ENCODE measurements at regions not wholly inside any gene's neighbourhood (a gene's known extent, or its start where the extent isn't known, plus 50 kb on each side); places are given as distances from the start of the nearest gene placed in this dataset.

GRCh38 chr11:81010631-81011030 is 1569.8 kb upstream of the TENM4 start:
- no peaks in the 10 kb centered on the region for H3K36me3 Mint-ChIP-seq
- Histone ChIP-seq H3K36me3 (ENCODE audit: insufficient read depth, low read length) (no peaks in the 10 kb centered on the region), H3K9me3 (ENCODE audit: control insufficient read depth in 1 of 2, low read length in 2 of 2) (no peaks in the 10 kb centered on the region), H3K27ac (ENCODE audit: low read depth, low read length) (no peak overlapping the region), H3K4me1 (ENCODE audit: insufficient read depth, low read length) (no peaks in the 10 kb centered on the region), H3K4me3 (ENCODE audit: low read length in 2 of 2) (no peak overlapping the region), H3K27me3 (ENCODE audit: insufficient read depth, low read length) (no peaks in the 10 kb centered on the region)
- intact Hi-C loops (cut with micrococcal nuclease): no loop called here
- peaks cover 2 to 15% (median 4%) of the 10 kb centered on the region in 8 donors for H3K9me3 Mint-ChIP-seq
- H3K4me1 Mint-ChIP-seq: no peaks in the 10 kb centered on the region
- no peaks in the 10 kb centered on the region for H3K27me3 Mint-ChIP-seq
- H3K27ac Mint-ChIP-seq: no peak overlapping the region
- ChIA-PET CTCF (ENCODE audit: partially characterized antibody) (no interaction called here), POLR2A (ENCODE audit: partially characterized antibody) (no interaction called here)
- DNase-seq: no peak
- H3K4me3 Mint-ChIP-seq: no peak overlapping the region

GRCh38 chr11:81007046-81007445 is 1566.2 kb upstream of the TENM4 start:
- no peak for DNase-seq
- intact Hi-C loops (cut with micrococcal nuclease): no loop called here
- Mint-ChIP-seq H3K27me3 (no peaks in the 10 kb centered on the region), H3K9me3 (peaks cover 0 to 12% (median 6%) of the 10 kb centered on the region in 8 donors), H3K4me3 (no peak overlapping the region), H3K27ac (no peak overlapping the region), H3K36me3 (no peaks in the 10 kb centered on the region), H3K4me1 (no peaks in the 10 kb centered on the region)
- POLR2A ChIA-PET (ENCODE audit: partially characterized antibody): no interaction called here
- H3K27me3 ChIP-seq (ENCODE audit: insufficient read depth, low read length): no peaks in the 10 kb centered on the region
- no peak overlapping the region for H3K4me3 ChIP-seq (ENCODE audit: low read length in 2 of 2)
- no peaks in the 10 kb centered on the region for H3K9me3 ChIP-seq (ENCODE audit: control insufficient read depth in 1 of 2, low read length in 2 of 2)
- no peaks in the 10 kb centered on the region for H3K4me1 ChIP-seq (ENCODE audit: insufficient read depth, low read length)
- no peaks in the 10 kb centered on the region for H3K36me3 ChIP-seq (ENCODE audit: insufficient read depth, low read length)
- no peak overlapping the region for H3K27ac ChIP-seq (ENCODE audit: low read depth, low read length)
- CTCF ChIA-PET (ENCODE audit: partially characterized antibody): no interaction called here

- Mint-ChIP-seq H3K4me1 (no peaks in the 10 kb centered on the region), H3K36me3 (no peaks in the 10 kb centered on the region), H3K4me3 (no peak overlapping the region), H3K9me3 (peaks cover 0 to 11% (median 5%) of the 10 kb centered on the region in 8 donors), H3K27ac (no peak overlapping the region), H3K27me3 (no peaks in the 10 kb centered on the region)
- POLR2A ChIA-PET (ENCODE audit: partially characterized antibody): no interaction called here
- H3K9me3 ChIP-seq (ENCODE audit: control insufficient read depth in 1 of 2, low read length in 2 of 2): no peaks in the 10 kb centered on the region
- H3K27ac ChIP-seq (ENCODE audit: low read depth, low read length): no peak overlapping the region
- intact Hi-C loops (cut with micrococcal nuclease): no loop called here
- no peak overlapping the region for H3K4me3 ChIP-seq (ENCODE audit: low read length in 2 of 2)
- no peaks in the 10 kb centered on the region for H3K4me1 ChIP-seq (ENCODE audit: insufficient read depth, low read length)
- H3K27me3 ChIP-seq (ENCODE audit: insufficient read depth, low read length): no peaks in the 10 kb centered on the region
- no peak for DNase-seq
- H3K36me3 ChIP-seq (ENCODE audit: insufficient read depth, low read length): no peaks in the 10 kb centered on the region
- CTCF ChIA-PET (ENCODE audit: partially characterized antibody): no interaction called here
These were observed 1564.8 kb upstream of the TENM4 start for GRCh38 chr11:81005595-81005994.

- Histone ChIP-seq H3K4me1 (ENCODE audit: insufficient read depth, low read length) (no peaks in the 10 kb centered on the region), H3K27ac (ENCODE audit: low read depth, low read length) (no peak overlapping the region), H3K4me3 (ENCODE audit: low read length in 2 of 2) (no peak overlapping the region), H3K27me3 (ENCODE audit: insufficient read depth, low read length) (no peaks in the 10 kb centered on the region), H3K36me3 (ENCODE audit: insufficient read depth, low read length) (no peaks in the 10 kb centered on the region), H3K9me3 (ENCODE audit: control insufficient read depth in 1 of 2, low read length in 2 of 2) (no peaks in the 10 kb centered on the region)
- H3K27ac Mint-ChIP-seq: no peak overlapping the region
- H3K36me3 Mint-ChIP-seq: no peaks in the 10 kb centered on the region
- no peaks in the 10 kb centered on the region for H3K4me1 Mint-ChIP-seq
- DNase-seq: no peak
- no peaks in the 10 kb centered on the region for H3K27me3 Mint-ChIP-seq
- ChIA-PET CTCF (ENCODE audit: partially characterized antibody) (no interaction called here), POLR2A (ENCODE audit: partially characterized antibody) (no interaction called here)
- H3K4me3 Mint-ChIP-seq: no peak overlapping the region
- H3K9me3 Mint-ChIP-seq: peaks cover 0 to 12% (median 4%) of the 10 kb centered on the region in 8 donors
- intact Hi-C loops (cut with micrococcal nuclease): no loop called here
These were observed 1563.7 kb upstream of the TENM4 start for GRCh38 chr11:81004576-81004975.

GRCh38 chr11:81002374-81002773 is 1561.5 kb upstream of the TENM4 start:
- Histone ChIP-seq H3K4me1 (ENCODE audit: insufficient read depth, low read length) (no peaks in the 10 kb centered on the region), H3K27me3 (ENCODE audit: insufficient read depth, low read length) (no peaks in the 10 kb centered on the region), H3K36me3 (ENCODE audit: insufficient read depth, low read length) (no peaks in the 10 kb centered on the region), H3K4me3 (ENCODE audit: low read length in 2 of 2) (no peak overlapping the region), H3K27ac (ENCODE audit: low read depth, low read length) (no peak overlapping the region), H3K9me3 (ENCODE audit: control insufficient read depth in 1 of 2, low read length in 2 of 2) (no peaks in the 10 kb centered on the region)
- Mint-ChIP-seq H3K4me3 (no peak overlapping the region), H3K9me3 (peaks cover 0 to 10% (median 8%) of the 10 kb centered on the region in 8 donors), H3K4me1 (no peaks in the 10 kb centered on the region), H3K36me3 (no peaks in the 10 kb centered on the region), H3K27me3 (no peaks in the 10 kb centered on the region), H3K27ac (no peak overlapping the region)
- intact Hi-C loops (cut with micrococcal nuclease): no loop called here
- POLR2A ChIA-PET (ENCODE audit: partially characterized antibody): no interaction called here
- CTCF ChIA-PET (ENCODE audit: partially characterized antibody): no interaction called here
- no peak for DNase-seq

- Mint-ChIP-seq H3K27me3 (no peaks in the 10 kb centered on the region), H3K36me3 (no peaks in the 10 kb centered on the region), H3K4me1 (no peaks in the 10 kb centered on the region), H3K4me3 (no peak overlapping the region), H3K27ac (no peak overlapping the region), H3K9me3 (peaks cover 0 to 20% (median 9%) of the 10 kb centered on the region in 8 donors)
- H3K27me3 ChIP-seq (ENCODE audit: insufficient read depth, low read length): no peaks in the 10 kb centered on the region
- ChIA-PET CTCF (ENCODE audit: partially characterized antibody) (no interaction called here), POLR2A (ENCODE audit: partially characterized antibody) (no interaction called here)
- H3K4me3 ChIP-seq (ENCODE audit: low read length in 2 of 2): no peak overlapping the region
- no peaks in the 10 kb centered on the region for H3K36me3 ChIP-seq (ENCODE audit: insufficient read depth, low read length)
- H3K27ac ChIP-seq (ENCODE audit: low read depth, low read length): no peak overlapping the region
- intact Hi-C loops (cut with micrococcal nuclease): no loop called here
- H3K9me3 ChIP-seq (ENCODE audit: control insufficient read depth in 1 of 2, low read length in 2 of 2): no peaks in the 10 kb centered on the region
- no peak for DNase-seq
- H3K4me1 ChIP-seq (ENCODE audit: insufficient read depth, low read length): no peaks in the 10 kb centered on the region
These were observed 1559.9 kb upstream of the TENM4 start for GRCh38 chr11:81000735-81001134.

GRCh38 chr11:81000334-81000733 is 1559.5 kb upstream of the TENM4 start:
- ChIA-PET POLR2A (ENCODE audit: partially characterized antibody) (no interaction called here), CTCF (ENCODE audit: partially characterized antibody) (no interaction called here)
- Histone ChIP-seq H3K36me3 (ENCODE audit: insufficient read depth, low read length) (no peaks in the 10 kb centered on the region), H3K27me3 (ENCODE audit: insufficient read depth, low read length) (no peaks in the 10 kb centered on the region), H3K4me3 (ENCODE audit: low read length in 2 of 2) (no peak overlapping the region), H3K27ac (ENCODE audit: low read depth, low read length) (no peak overlapping the region), H3K9me3 (ENCODE audit: control insufficient read depth in 1 of 2, low read length in 2 of 2) (no peaks in the 10 kb centered on the region), H3K4me1 (ENCODE audit: insufficient read depth, low read length) (no peaks in the 10 kb centered on the region)
- intact Hi-C loops (cut with micrococcal nuclease): no loop called here
- Mint-ChIP-seq H3K9me3 (peaks cover 0 to 20% (median 9%) of the 10 kb centered on the region in 8 donors), H3K4me3 (no peak overlapping the region), H3K27me3 (no peaks in the 10 kb centered on the region), H3K4me1 (no peaks in the 10 kb centered on the region), H3K36me3 (no peaks in the 10 kb centered on the region), H3K27ac (no peak overlapping the region)
- no peak for DNase-seq

GRCh38 chr11:80995523-80995922 is 1554.7 kb upstream of the TENM4 start:
- Histone ChIP-seq H3K9me3 (ENCODE audit: control insufficient read depth in 1 of 2, low read length in 2 of 2) (peaks cover 0 to 2% of the 10 kb centered on the region in 2 donors), H3K27me3 (ENCODE audit: insufficient read depth, low read length) (no peaks in the 10 kb centered on the region), H3K36me3 (ENCODE audit: insufficient read depth, low read length) (no peaks in the 10 kb centered on the region), H3K4me1 (ENCODE audit: insufficient read depth, low read length) (no peaks in the 10 kb centered on the region), H3K4me3 (ENCODE audit: low read length in 2 of 2) (no peak overlapping the region), H3K27ac (ENCODE audit: low read depth, low read length) (no peak overlapping the region)
- CTCF ChIA-PET (ENCODE audit: partially characterized antibody): no interaction called here
- peaks cover 0 to 23% (median 11%) of the 10 kb centered on the region in 8 donors for H3K9me3 Mint-ChIP-seq
- no peak overlapping the region for H3K4me3 Mint-ChIP-seq
- no peaks in the 10 kb centered on the region for H3K4me1 Mint-ChIP-seq
- DNase-seq: no peak
- H3K27ac Mint-ChIP-seq: no peak overlapping the region
- POLR2A ChIA-PET (ENCODE audit: partially characterized antibody): no interaction called here
- intact Hi-C loops (cut with micrococcal nuclease): no loop called here
- H3K27me3 Mint-ChIP-seq: no peaks in the 10 kb centered on the region
- no peaks in the 10 kb centered on the region for H3K36me3 Mint-ChIP-seq

Data from CD4-positive, alpha-beta memory T cell (primary cell).